Activated CD4-positive, CD25-positive, alpha-beta regulatory T cell treated with anti-CD3 and anti-CD28 coated beads, Interleukin-2, amount 50 U/mL, for 16 hours (primary cell): ENCODE measurements at regions not wholly inside any gene's neighbourhood (a gene's known extent, or its start where the extent isn't known, plus 50 kb on each side); places are given as distances from the start of the nearest gene placed in this dataset.
"Not testable (repeated sequence)": the region's sequence is repeated elsewhere in the genome, so short reads cannot be mapped to it uniquely, and the experiment has no call there.

Source experiments
- DNase-seq: peaks from one replicate; pipeline ENCODE4 v3.0.0-alpha.2; 2020; ENCODE audit warnings: low read depth, low spot score

- no peak for DNase-seq
Measured at GRCh38 chr13:78867655-78868054, 208.7 kb upstream of the OBI1 start.

- DNase-seq, result not testable (repeated sequence)
Measured at GRCh38 chr13:78866076-78866475, 207.1 kb upstream of the OBI1 start.

- no peak for DNase-seq
Measured at GRCh38 chr13:78862446-78862845, 203.5 kb upstream of the OBI1 start.

- DNase-seq, result no peak
Measured at GRCh38 chr13:78852709-78853108, 193.8 kb upstream of the OBI1 start.

GRCh38 chr13:78845656-78846365 lies 186.9 kb upstream of the OBI1 start:
- DNase-seq, result no peak

- no peak for DNase-seq
Measured at GRCh38 chr13:78844106-78844505, 185.2 kb upstream of the OBI1 start.

- no peak for DNase-seq
Measured at GRCh38 chr13:78841358-78841963, 182.5 kb upstream of the OBI1 start.

- no peak for DNase-seq
Measured at GRCh38 chr13:78836238-78836784, 177.4 kb upstream of the OBI1 start.

- no peak for DNase-seq
Measured at GRCh38 chr13:78832461-78832860, 173.5 kb upstream of the OBI1 start.

GRCh38 chr13:78830508-78830907 lies 171.6 kb upstream of the OBI1 start:
- no peak for DNase-seq

GRCh38 chr13:78829821-78830220 lies 170.9 kb upstream of the OBI1 start:
- DNase-seq, result no peak

GRCh38 chr13:78827471-78827870 lies 168.5 kb upstream of the OBI1 start:
- DNase-seq, result no peak

GRCh38 chr13:78826936-78827335 lies 168.0 kb upstream of the OBI1 start:
- DNase-seq, result no peak

GRCh38 chr13:78826312-78826711 lies 167.4 kb upstream of the OBI1 start:
- DNase-seq, result no peak

- no peak for DNase-seq
Measured at GRCh38 chr13:78820541-78820940, 161.6 kb upstream of the OBI1 start.

GRCh38 chr13:78816592-78816991 lies 157.6 kb upstream of the OBI1 start:
- no peak for DNase-seq

- no peak for DNase-seq
Measured at GRCh38 chr13:78816154-78816553, 157.2 kb upstream of the OBI1 start.

GRCh38 chr13:78806457-78806856 lies 147.5 kb upstream of the OBI1 start:
- DNase-seq, result no peak

GRCh38 chr13:78802912-78803311 lies 144.0 kb upstream of the OBI1 start:
- no peak for DNase-seq

GRCh38 chr13:78787190-78787589 lies 128.2 kb upstream of the OBI1 start:
- DNase-seq, result no peak

GRCh38 chr13:78786459-78786858 lies 127.5 kb upstream of the OBI1 start:
- no peak for DNase-seq

- DNase-seq, result no peak
Measured at GRCh38 chr13:78785764-78786163, 126.8 kb upstream of the OBI1 start.

GRCh38 chr13:78784014-78784750 lies 125.2 kb upstream of the OBI1 start:
- DNase-seq, result no peak
